HCT116 (cell line): ENCODE measurements at regions not wholly inside any gene's neighbourhood (a gene's known extent, or its start where the extent isn't known, plus 50 kb on each side); places are given as distances from the start of the nearest gene placed in this dataset.

Experiments
- ATAC-seq: fragments of 200-7000 bp; cut with Tn5 transposase; 2 replicates; pipeline ENCODE4 v1.9.1; 2020; ENCODE audit warnings: mild to moderate bottlenecking, moderate library complexity
- BruUV-seq: library from RNA; stranded (reverse); fragments of 400-500 nt; replicated peaks from 2 replicates; lab custom pipeline; 2021; lab: Mats Ljungman, UMichigan
- CTCF ChIA-PET: fragments of 300-600 bp; sonication (Branson Sonifier 250); formaldehyde crosslinking; loops from one replicate; lab custom pipeline; 2021; ENCODE audit warnings: antibody characterized with exemption; lab: Charles Lee
- POLR2A ChIA-PET: fragments of 300-600, 350-600 bp; sonication (Branson Sonifier 250); formaldehyde crosslinking; loops from one replicate; lab custom pipeline; 2021; ENCODE audit warnings: antibody characterized with exemption; lab: Charles Lee
- RAD21 ChIA-PET, 2 experiments: fragments of 300-600 bp; sonication (Branson Sonifier 250); formaldehyde crosslinking; loops; one replicate each; lab custom pipeline; 2023; ENCODE audit warnings: low total read pairs in 2 of 2; ENCODE audit not compliant: uncharacterized antibody in 2 of 2, unreplicated experiment in 2 of 2, low non-redundant PET in 1 of 2; lab: Charles Lee
- DNase-seq: peaks from one replicate; pipeline ENCODE4 v3.0.0-alpha.2; 2010; ENCODE audit warnings: low read depth, low spot score
- H2AFZ ChIP-seq: fragments of 200-600 bp; shearing (Covaris generic), sonication (generic); 2 replicates; pipeline ENCODE4 v1.6.1; 2017; ENCODE audit warnings: low read depth, mixed run types, mixed read lengths, antibody characterized with exemption, low read length; ENCODE audit not compliant: poor library complexity, severe bottlenecking
- H3K27ac ChIP-seq: 2 replicates; pipeline ENCODE4 v1.5.1; 2012; ENCODE audit warnings: low read depth, low read length
- H3K27me3 ChIP-seq: fragments of 200-600 bp; sonication (generic); 2 replicates; pipeline ENCODE4 v1.6.1; 2016; ENCODE audit warnings: mixed run types, low read length, mixed read lengths; ENCODE audit not compliant: insufficient read depth
- H3K36me3 ChIP-seq, 2 experiments: fragments of 200-500 bp in 1 of 2; fragments of 200-600 bp in 1 of 2; sonication (Bioruptor generic) in 1 of 2; sonication (generic) in 1 of 2; 2 replicates each; pipeline versions ENCODE4 v1.5.1 to v1.6.1; 2014 to 2016; ENCODE audit warnings: low read length in 2 of 2, inconsistent platforms in 1 of 2, mixed read lengths in 1 of 2, mixed run types in 1 of 2; ENCODE audit not compliant: insufficient read depth in 2 of 2, control insufficient read depth in 1 of 2
- H3K4me1 ChIP-seq, 2 experiments: fragments of 200-600 bp in 1 of 2; sonication (generic) in 1 of 2; 2 replicates each; pipeline versions ENCODE4 v1.5.1 to v1.6.1; 2012 to 2017; ENCODE audit warnings: low read length in 2 of 2, inconsistent platforms in 1 of 2, mild to moderate bottlenecking in 1 of 2, mixed read lengths in 1 of 2, mixed run types in 1 of 2, moderate library complexity in 1 of 2; ENCODE audit not compliant: insufficient read depth in 2 of 2, control insufficient read depth in 1 of 2
- H3K4me2 ChIP-seq: fragments of 200-600 bp; sonication (generic); 2 replicates; pipeline ENCODE4 v1.6.1; 2017; ENCODE audit warnings: mixed run types, low read length, mixed read lengths
- H3K4me3 ChIP-seq, 2 experiments: fragments of 200-600 bp in 1 of 2; sonication (generic) in 1 of 2; replicated peaks in 1 of 2; 2 replicates each; pipeline ENCODE4 v1.5.1; 2011 to 2016; ENCODE audit warnings: low read length in 2 of 2, control low read depth in 1 of 2, low read depth in 1 of 2, mild to moderate bottlenecking in 1 of 2, mixed read lengths in 1 of 2, mixed run types in 1 of 2
- H3K79me2 ChIP-seq: fragments of 200-600 bp; sonication (generic); 2 replicates; pipeline ENCODE4 v1.6.1; 2017; ENCODE audit warnings: mild to moderate bottlenecking, mixed run types, low read length, moderate library complexity, mixed read lengths; ENCODE audit not compliant: insufficient read depth
- H3K9ac ChIP-seq: fragments of 200-600 bp; sonication (generic); 2 replicates; pipeline ENCODE4 v1.6.1; 2016; ENCODE audit warnings: low read length, mixed read lengths
- H3K9me2 ChIP-seq: fragments of 200-600 bp; sonication (generic), shearing (Covaris generic); 2 replicates; pipeline ENCODE4 v1.6.1; 2017; ENCODE audit warnings: mixed run types, mild to moderate bottlenecking, moderate library complexity; ENCODE audit not compliant: insufficient read depth
- H3K9me3 ChIP-seq, 2 experiments: fragments of 200-500 bp in 1 of 2; fragments of 200-600 bp in 1 of 2; sonication (Bioruptor generic) in 1 of 2; sonication (generic) in 1 of 2; 2 replicates each; pipeline ENCODE4 v1.6.1; 2014 to 2017; ENCODE audit warnings: low read length in 2 of 2, mixed read lengths in 2 of 2, inconsistent platforms in 1 of 2, low read depth in 1 of 2, mild to moderate bottlenecking in 1 of 2, mixed run types in 1 of 2, moderate library complexity in 1 of 2; ENCODE audit not compliant: control insufficient read depth in 1 of 2, insufficient read depth in 1 of 2
- H4K20me1 ChIP-seq: fragments of 200-600 bp; sonication (generic), shearing (Covaris generic); 2 replicates; pipeline ENCODE4 v1.6.1; 2017; ENCODE audit warnings: mixed run types, mild to moderate bottlenecking, moderate library complexity; ENCODE audit not compliant: insufficient read depth
- CBX3 ChIP-seq: IDR thresholded peaks from 2 replicates; pipeline ENCODE4 v1.6.1; 2012; ENCODE audit warnings: low read depth
- CEBPB ChIP-seq: IDR thresholded peaks from 2 replicates; pipeline ENCODE4 v1.6.1; 2012; ENCODE audit warnings: low read depth
- ELF1 ChIP-seq: IDR thresholded peaks from 2 replicates; pipeline ENCODE4 v1.6.1; 2012; ENCODE audit warnings: low read depth, borderline replicate concordance
- EZH2phosphoT487 ChIP-seq: fragments of 200-600 bp; IDR thresholded peaks from 2 replicates; pipeline ENCODE4 v1.6.1; 2018; ENCODE audit warnings: antibody characterized with exemption, borderline replicate concordance
- FOSL1 ChIP-seq: IDR thresholded peaks from 2 replicates; pipeline ENCODE4 v1.6.1; 2012; ENCODE audit warnings: low read depth
- JUND ChIP-seq: IDR thresholded peaks from 2 replicates; pipeline ENCODE4 v1.6.1; 2012
- POLR2A ChIP-seq: IDR thresholded peaks from 2 replicates; pipeline ENCODE4 v1.7.0; 2011; ENCODE audit warnings: borderline replicate concordance; ENCODE audit not compliant: insufficient read depth, insufficient read length; ENCODE audit errors: extremely low read depth
- POLR2AphosphoS5 ChIP-seq: IDR thresholded peaks from 2 replicates; pipeline ENCODE4 v1.6.1; 2011; ENCODE audit warnings: mild to moderate bottlenecking, low read depth, low read length, moderate library complexity
- RAD21 ChIP-seq: IDR thresholded peaks from 2 replicates; pipeline ENCODE4 v1.6.1; 2012; ENCODE audit warnings: low read depth, mild to moderate bottlenecking
- SIN3A ChIP-seq: IDR thresholded peaks from 2 replicates; pipeline ENCODE4 v1.6.1; 2012; ENCODE audit warnings: low read depth
- SP1 ChIP-seq: IDR thresholded peaks from 2 replicates; pipeline ENCODE4 v1.6.1; 2012; ENCODE audit warnings: low read depth
- SRF ChIP-seq: IDR thresholded peaks from 2 replicates; pipeline ENCODE4 v1.6.1; 2012; ENCODE audit warnings: low read depth
- TCF7L2 ChIP-seq: IDR thresholded peaks from 2 replicates; pipeline ENCODE4 v1.7.0; 2011; ENCODE audit warnings: borderline replicate concordance, inconsistent platforms; ENCODE audit not compliant: insufficient read depth, insufficient read length; ENCODE audit errors: extremely low read depth
- YY1 ChIP-seq: IDR thresholded peaks from 2 replicates; pipeline ENCODE4 v1.6.1; 2011; ENCODE audit warnings: low read length, low read depth, moderate library complexity, mild to moderate bottlenecking; ENCODE audit not compliant: insufficient replicate concordance; ENCODE audit errors: extremely low read depth
- ZFX ChIP-seq: fragments of 450-650 bp; IDR thresholded peaks from 2 replicates; pipeline ENCODE4 v1.6.1; 2017
- ZNF274 ChIP-seq: fragments of 200-500 bp; sonication (Bioruptor generic); IDR thresholded peaks from 2 replicates; pipeline ENCODE4 v1.6.1; 2014; ENCODE audit warnings: mild to moderate bottlenecking, low read depth, low read length, inconsistent platforms
- intact Hi-C: fragments of 100-400 bp; cut with micrococcal nuclease; formaldehyde crosslinking; loops from 2 replicates; pipeline ENCODE4 v1.10.0; 2022
- TF ChIP-seq, protein P1 (sequence below), 3 experiments: fragments of 200-600 bp in 1 of 3; sonication (generic) in 1 of 3; IDR thresholded peaks in 2 of 3; conservative IDR thresholded peaks in 1 of 3; 2 replicates each; pipeline ENCODE4 v1.5.1; 2012 to 2017; ENCODE audit warnings: low read depth in 2 of 3, low read length in 2 of 3, antibody characterized with exemption in 1 of 3, borderline replicate concordance in 1 of 3, control low read depth in 1 of 3, mild to moderate bottlenecking in 1 of 3, mixed read lengths in 1 of 3, mixed run types in 1 of 3, moderate library complexity in 1 of 3; ENCODE audit not compliant: insufficient read depth in 1 of 3
- TF ChIP-seq, protein P2 (sequence below): IDR thresholded peaks from 2 replicates; pipeline ENCODE4 v1.6.1; 2012
- TF ChIP-seq, protein P3 (sequence below): IDR thresholded peaks from 2 replicates; pipeline ENCODE4 v1.6.1; 2011; ENCODE audit warnings: mild to moderate bottlenecking, low read length, moderate library complexity; ENCODE audit not compliant: insufficient replicate concordance; ENCODE audit errors: extremely low read depth
- TF ChIP-seq, protein P4 (sequence below): IDR thresholded peaks from 2 replicates; pipeline ENCODE4 v1.6.1; 2012

DNA sequence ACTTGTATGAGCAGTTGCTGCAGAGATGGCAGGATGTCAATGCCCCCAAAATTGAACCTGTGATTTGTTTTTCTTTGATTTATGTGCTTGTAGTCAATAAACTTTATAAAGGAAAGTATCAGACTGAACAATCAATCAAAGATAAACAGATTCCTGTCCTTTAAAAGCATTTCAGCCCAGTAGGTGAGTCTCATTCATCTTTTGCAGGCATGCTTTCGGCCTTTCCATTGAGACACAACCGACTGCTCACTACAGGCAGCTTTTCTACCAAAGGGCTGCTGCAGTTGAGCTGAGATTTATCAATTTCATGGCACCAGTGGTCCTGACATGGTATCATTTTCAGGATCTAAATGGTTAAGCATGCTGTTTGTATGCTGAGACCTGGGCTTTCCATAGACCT, 513.6 kb upstream of the PTBP2 start:
- Histone ChIP-seq H3K9me2 (no peaks in the 10 kb centered on the region), H3K79me2 (no peaks in the 10 kb centered on the region), H3K36me3 (no peaks in the 10 kb centered on the region), H3K9ac (no peak overlapping the region), H4K20me1 (no peaks in the 10 kb centered on the region), H3K27me3 (no peaks in the 10 kb centered on the region), H3K4me3 (no peak overlapping the region), H3K9me3 (no peaks in the 10 kb centered on the region), H3K4me1 (no peaks in the 10 kb centered on the region), H3K27ac (no peak overlapping the region), H3K4me2 (no peak overlapping the region), H2AFZ (no peak overlapping the region)
- ATAC-seq = no peak
- POLR2A ChIA-PET = no interaction called here
- CTCF ChIA-PET = no interaction called here
- DNase-seq = no peak
- RAD21 ChIA-PET = no interaction called here
- no TSS peak for BruUV-seq
- TF ChIP-seq ZFX (no peak), POLR2AphosphoS5 (no peak), CBX3 (no peak), SP1 (no peak), JUND (no peak), TCF7L2 (no peak), POLR2A (no peak), EZH2phosphoT487 (no peak), ZNF274 (no peak), RAD21 (no peak), SRF (no peak), FOSL1 (no peak), SIN3A (no peak), YY1 (no peak), CEBPB (no peak), ELF1 (no peak)
- TF ChIP-seq, protein P1, sequence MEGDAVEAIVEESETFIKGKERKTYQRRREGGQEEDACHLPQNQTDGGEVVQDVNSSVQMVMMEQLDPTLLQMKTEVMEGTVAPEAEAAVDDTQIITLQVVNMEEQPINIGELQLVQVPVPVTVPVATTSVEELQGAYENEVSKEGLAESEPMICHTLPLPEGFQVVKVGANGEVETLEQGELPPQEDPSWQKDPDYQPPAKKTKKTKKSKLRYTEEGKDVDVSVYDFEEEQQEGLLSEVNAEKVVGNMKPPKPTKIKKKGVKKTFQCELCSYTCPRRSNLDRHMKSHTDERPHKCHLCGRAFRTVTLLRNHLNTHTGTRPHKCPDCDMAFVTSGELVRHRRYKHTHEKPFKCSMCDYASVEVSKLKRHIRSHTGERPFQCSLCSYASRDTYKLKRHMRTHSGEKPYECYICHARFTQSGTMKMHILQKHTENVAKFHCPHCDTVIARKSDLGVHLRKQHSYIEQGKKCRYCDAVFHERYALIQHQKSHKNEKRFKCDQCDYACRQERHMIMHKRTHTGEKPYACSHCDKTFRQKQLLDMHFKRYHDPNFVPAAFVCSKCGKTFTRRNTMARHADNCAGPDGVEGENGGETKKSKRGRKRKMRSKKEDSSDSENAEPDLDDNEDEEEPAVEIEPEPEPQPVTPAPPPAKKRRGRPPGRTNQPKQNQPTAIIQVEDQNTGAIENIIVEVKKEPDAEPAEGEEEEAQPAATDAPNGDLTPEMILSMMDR (IDR thresholded peaks at IDR 0.05 in 2 of 3, conservative IDR thresholded peaks at IDR 0.05 in 1 of 3; ENCODE audit: borderline replicate concordance in 1 of 3, insufficient read depth in 1 of 3, low read depth in 2 of 3, low read length in 2 of 3) = no peak
- TF ChIP-seq, protein P2, sequence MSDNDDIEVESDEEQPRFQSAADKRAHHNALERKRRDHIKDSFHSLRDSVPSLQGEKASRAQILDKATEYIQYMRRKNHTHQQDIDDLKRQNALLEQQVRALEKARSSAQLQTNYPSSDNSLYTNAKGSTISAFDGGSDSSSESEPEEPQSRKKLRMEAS = no peak
- TF ChIP-seq, protein P3, sequence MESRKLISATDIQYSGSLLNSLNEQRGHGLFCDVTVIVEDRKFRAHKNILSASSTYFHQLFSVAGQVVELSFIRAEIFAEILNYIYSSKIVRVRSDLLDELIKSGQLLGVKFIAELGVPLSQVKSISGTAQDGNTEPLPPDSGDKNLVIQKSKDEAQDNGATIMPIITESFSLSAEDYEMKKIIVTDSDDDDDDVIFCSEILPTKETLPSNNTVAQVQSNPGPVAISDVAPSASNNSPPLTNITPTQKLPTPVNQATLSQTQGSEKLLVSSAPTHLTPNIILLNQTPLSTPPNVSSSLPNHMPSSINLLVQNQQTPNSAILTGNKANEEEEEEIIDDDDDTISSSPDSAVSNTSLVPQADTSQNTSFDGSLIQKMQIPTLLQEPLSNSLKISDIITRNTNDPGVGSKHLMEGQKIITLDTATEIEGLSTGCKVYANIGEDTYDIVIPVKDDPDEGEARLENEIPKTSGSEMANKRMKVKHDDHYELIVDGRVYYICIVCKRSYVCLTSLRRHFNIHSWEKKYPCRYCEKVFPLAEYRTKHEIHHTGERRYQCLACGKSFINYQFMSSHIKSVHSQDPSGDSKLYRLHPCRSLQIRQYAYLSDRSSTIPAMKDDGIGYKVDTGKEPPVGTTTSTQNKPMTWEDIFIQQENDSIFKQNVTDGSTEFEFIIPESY = no peak
- TF ChIP-seq, protein P4, sequence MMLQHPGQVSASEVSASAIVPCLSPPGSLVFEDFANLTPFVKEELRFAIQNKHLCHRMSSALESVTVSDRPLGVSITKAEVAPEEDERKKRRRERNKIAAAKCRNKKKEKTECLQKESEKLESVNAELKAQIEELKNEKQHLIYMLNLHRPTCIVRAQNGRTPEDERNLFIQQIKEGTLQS = no peak
- intact Hi-C loops = no loop called here
